ENCODE measurements at regions not wholly inside any gene's neighbourhood (a gene's known extent, or its start where the extent isn't known, plus 50 kb on each side); places are given as distances from the start of the nearest gene placed in this dataset.

- no peak for TF ChIP-seq SUZ12 (IDR thresholded peaks at IDR 0.05; ENCODE audit: low read length)
- no peak for TF ChIP-seq KDM5A (IDR thresholded peaks at IDR 0.05; ENCODE audit: low read length)
These were observed 1466.0 kb upstream of the CELF4 start (continued) for GRCh38 chr18:39031647-39032046.

Measured in H1 (cell line).